ENCODE measurements at regions not wholly inside any gene's neighbourhood (a gene's known extent, or its start where the extent isn't known, plus 50 kb on each side); places are given as distances from the start of the nearest gene placed in this dataset.
"Not testable (repeated sequence)": the region's sequence is repeated elsewhere in the genome, so short reads cannot be mapped to it uniquely, and the experiment has no call there.

- DNase-seq (ENCODE audit: low read depth) = no peak
These were observed 69.2 kb downstream of the LYZL2 start for GRCh38 chr10:30560326-30560725.

- DNase-seq (ENCODE audit: low read depth) = no peak
These were observed 70.4 kb downstream of the LYZL2 start for GRCh38 chr10:30559180-30559579.

- no peak for DNase-seq (ENCODE audit: low read depth)
These were observed 71.1 kb downstream of the LYZL2 start for GRCh38 chr10:30558411-30558810.

GRCh38 chr10:30557884-30558283, 71.7 kb downstream of the LYZL2 start:
- peak; percentile 34 for DNase-seq (ENCODE audit: low read depth)

GRCh38 chr10:30556189-30556588, 73.4 kb downstream of the LYZL2 start:
- no peak for DNase-seq (ENCODE audit: low read depth)

- no peak for DNase-seq (ENCODE audit: low read depth)
These were observed 74.1 kb downstream of the LYZL2 start for GRCh38 chr10:30555465-30555864.

GRCh38 chr10:30554440-30554825, 75.1 kb downstream of the LYZL2 start:
- DNase-seq (ENCODE audit: low read depth) = no peak

GRCh38 chr10:30553626-30554439, 75.7 kb downstream of the LYZL2 start:
- peak; percentile 59 for DNase-seq (ENCODE audit: low read depth)

- DNase-seq (ENCODE audit: low read depth) = no peak
These were observed 76.4 kb downstream of the LYZL2 start for GRCh38 chr10:30553018-30553625.

GRCh38 chr10:30550967-30551815, 78.4 kb downstream of the LYZL2 start:
- DNase-seq (ENCODE audit: low read depth) = no peak

- DNase-seq (ENCODE audit: low read depth) = not testable (repeated sequence)
These were observed 80.3 kb downstream of the LYZL2 start for GRCh38 chr10:30549134-30549687.

- no peak for DNase-seq (ENCODE audit: low read depth)
These were observed 83.0 kb downstream of the LYZL2 start for GRCh38 chr10:30546511-30546910.

GRCh38 chr10:30542895-30543288, 86.7 kb downstream of the LYZL2 start:
- DNase-seq (ENCODE audit: low read depth) = no peak

GRCh38 chr10:30542001-30542894, 87.3 kb downstream of the LYZL2 start:
- no peak for DNase-seq (ENCODE audit: low read depth)

GRCh38 chr10:30540276-30540675, 89.3 kb downstream of the LYZL2 start:
- DNase-seq (ENCODE audit: low read depth) = peak; percentile 6

- peak; percentile 21 for DNase-seq (ENCODE audit: low read depth)
These were observed 91.5 kb downstream of the LYZL2 start for GRCh38 chr10:30538086-30538485.

GRCh38 chr10:30537586-30537985, 92.0 kb downstream of the LYZL2 start:
- no peak for DNase-seq (ENCODE audit: low read depth)

- DNase-seq (ENCODE audit: low read depth) = not testable (repeated sequence)
These were observed 92.4 kb downstream of the LYZL2 start for GRCh38 chr10:30537158-30537557.

- no peak for DNase-seq (ENCODE audit: low read depth)
These were observed 93.0 kb downstream of the LYZL2 start for GRCh38 chr10:30536578-30536977.

- no peak for DNase-seq (ENCODE audit: low read depth)
These were observed 93.9 kb downstream of the LYZL2 start for GRCh38 chr10:30535677-30536076.

- DNase-seq (ENCODE audit: low read depth) = peak; percentile 74
These were observed 94.9 kb downstream of the LYZL2 start for GRCh38 chr10:30534465-30535144.
